OCI-LY3 (cell line): ENCODE measurements at regions not wholly inside any gene's neighbourhood (a gene's known extent, or its start where the extent isn't known, plus 50 kb on each side); places are given as distances from the start of the nearest gene placed in this dataset.
"Not testable (repeated sequence)": the region's sequence is repeated elsewhere in the genome, so short reads cannot be mapped to it uniquely, and the experiment has no call there.

Experiments
- CTCF ChIP-seq: fragments of 200-600, 300-600 bp; sonication (generic); IDR thresholded peaks from 2 replicates; pipeline ENCODE4 v1.5.1; 2014; ENCODE audit warnings: antibody characterized with exemption, low read length, low read depth
- EZH2phosphoT487 ChIP-seq: fragments of 200-600 bp; shearing (Covaris generic); IDR thresholded peaks from 2 replicates; pipeline ENCODE4 v1.6.1; 2018; ENCODE audit warnings: antibody characterized with exemption, mixed run types, low read depth

DNA sequence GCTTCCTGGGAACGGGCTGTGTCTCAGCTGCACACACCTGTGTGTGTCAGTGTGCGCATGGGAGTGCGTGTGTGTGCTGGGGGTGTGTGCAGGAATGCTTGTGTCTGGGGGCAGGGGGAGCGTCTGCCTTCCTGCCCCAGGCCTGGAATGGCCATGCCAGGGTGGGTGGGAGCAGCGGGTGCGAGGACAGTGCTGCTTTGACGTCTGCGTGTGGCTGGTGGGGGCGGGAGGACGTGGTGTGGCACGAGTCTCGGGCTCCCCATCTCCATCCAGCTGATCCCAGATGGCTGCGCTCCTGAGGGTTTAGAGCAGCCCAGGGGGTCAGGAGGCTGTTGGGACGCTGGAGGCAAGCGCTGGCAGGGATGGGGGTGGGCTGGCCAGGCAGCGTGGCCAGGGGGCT is 80.6 kb downstream of the TMEM121 start:
- TF ChIP-seq EZH2phosphoT487, CTCF: not testable (repeated sequence)
